Astrocyte (in vitro differentiated cells and primary cell): ENCODE measurements at regions not wholly inside any gene's neighbourhood (a gene's known extent, or its start where the extent isn't known, plus 50 kb on each side); places are given as distances from the start of the nearest gene placed in this dataset.

Experiments
- CTCF ChIP-seq: IDR thresholded peaks from 2 replicates; pipeline ENCODE4 v1.5.1; 2011; ENCODE audit warnings: low read depth, mild to moderate bottlenecking, inconsistent platforms, low read length, moderate library complexity; ENCODE audit not compliant: insufficient read depth
- EZH2 ChIP-seq: IDR thresholded peaks from 2 replicates; pipeline ENCODE4 v1.6.1; 2012; ENCODE audit warnings: mild to moderate bottlenecking, low read length, inconsistent platforms; ENCODE audit not compliant: insufficient read depth

- TF ChIP-seq CTCF: no peak
- TF ChIP-seq EZH2: no peak
Measured at GRCh38 chr10:64271508-64271907, 750.3 kb downstream of the REEP3 start.
